CD1c-positive myeloid dendritic cell (primary cell): ENCODE measurements at regions not wholly inside any gene's neighbourhood (a gene's known extent, or its start where the extent isn't known, plus 50 kb on each side); places are given as distances from the start of the nearest gene placed in this dataset.
A peak's percentile ranks its signal among the peaks of the same experiment; 100 is the strongest.

Experiments used
- DNase-seq: peaks from one replicate; pipeline ENCODE4 v3.0.0-alpha.2; 2016; ENCODE audit errors: extremely low spot score

DNA sequence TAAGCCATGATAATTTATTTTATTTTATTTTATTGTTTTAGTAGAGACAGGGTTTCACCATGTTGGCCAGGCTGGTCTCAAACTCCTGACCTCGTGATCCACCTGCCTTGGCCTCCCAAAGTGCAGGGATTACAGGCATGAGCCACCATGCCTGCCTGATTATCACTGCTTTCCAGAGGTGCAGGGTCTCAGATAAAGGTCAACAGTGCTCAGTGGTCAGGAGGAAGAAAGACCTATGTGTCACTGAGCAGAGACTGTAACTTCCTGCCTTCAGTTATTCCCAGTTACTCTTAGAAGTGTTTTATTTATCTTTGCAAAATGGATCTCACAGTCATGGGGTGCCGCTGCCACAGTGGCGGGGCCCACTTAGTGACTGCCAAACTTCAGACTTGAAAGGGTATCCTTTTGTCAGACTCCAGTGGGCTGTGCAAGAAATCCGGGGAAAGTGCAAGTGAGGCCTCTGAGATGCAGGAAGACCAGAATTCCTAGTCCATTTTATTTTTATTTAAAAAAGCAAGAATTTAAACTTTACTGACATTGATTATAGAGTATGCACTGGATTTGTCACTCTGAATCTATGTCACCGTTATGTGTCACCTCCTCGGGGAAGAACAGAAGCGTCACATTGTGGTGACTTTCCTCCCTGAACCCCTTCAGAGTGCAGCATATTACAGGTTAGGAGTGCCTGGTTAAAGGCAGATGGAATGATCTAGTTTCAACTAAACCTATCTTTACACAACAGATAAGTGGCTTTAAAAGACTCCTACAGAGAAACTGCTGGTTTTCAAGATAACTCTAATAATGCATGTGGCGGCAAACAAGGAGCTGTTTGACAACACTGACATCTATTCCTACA is 59.1 kb upstream of the BICD1 start:
- DNase-seq: no peak

DNA sequence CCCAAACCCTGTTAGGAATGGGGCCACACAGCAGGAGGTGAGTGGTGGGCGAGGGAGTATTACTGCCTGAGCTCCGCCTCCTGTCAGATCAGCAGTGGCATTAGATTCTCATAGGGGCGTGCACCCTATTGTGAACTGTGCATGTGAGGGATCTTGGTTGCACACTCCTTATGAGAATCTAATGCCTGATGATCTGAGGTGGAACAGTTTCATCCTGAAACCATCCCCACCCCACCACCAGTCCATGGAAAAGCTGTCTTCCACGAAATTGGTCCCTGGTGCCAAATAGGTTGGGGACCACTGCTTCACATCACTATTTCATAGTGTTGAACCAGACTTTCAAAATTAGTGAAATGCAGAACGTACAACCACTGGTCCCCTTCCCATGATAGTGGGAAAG is 57.9 kb upstream of the BICD1 start:
- no peak for DNase-seq

DNA sequence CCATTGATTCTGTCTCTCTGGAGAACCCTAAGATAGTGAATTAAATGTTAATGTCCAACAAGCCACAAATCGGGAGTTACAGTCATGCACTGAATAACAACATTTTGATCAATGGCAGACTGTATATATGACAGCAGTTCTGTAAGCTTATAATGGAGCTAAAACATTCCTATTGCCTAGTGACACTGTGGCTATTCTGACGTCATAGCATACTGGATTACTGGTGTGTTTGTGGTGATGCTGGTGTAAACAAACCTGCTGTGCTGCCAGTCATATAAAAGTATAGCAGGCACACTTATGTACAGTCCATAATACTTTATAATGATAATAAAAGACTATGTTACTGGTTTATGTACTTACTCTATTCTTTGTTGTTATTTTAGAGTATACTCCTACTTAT is 56.7 kb upstream of the BICD1 start:
- no peak for DNase-seq

DNA sequence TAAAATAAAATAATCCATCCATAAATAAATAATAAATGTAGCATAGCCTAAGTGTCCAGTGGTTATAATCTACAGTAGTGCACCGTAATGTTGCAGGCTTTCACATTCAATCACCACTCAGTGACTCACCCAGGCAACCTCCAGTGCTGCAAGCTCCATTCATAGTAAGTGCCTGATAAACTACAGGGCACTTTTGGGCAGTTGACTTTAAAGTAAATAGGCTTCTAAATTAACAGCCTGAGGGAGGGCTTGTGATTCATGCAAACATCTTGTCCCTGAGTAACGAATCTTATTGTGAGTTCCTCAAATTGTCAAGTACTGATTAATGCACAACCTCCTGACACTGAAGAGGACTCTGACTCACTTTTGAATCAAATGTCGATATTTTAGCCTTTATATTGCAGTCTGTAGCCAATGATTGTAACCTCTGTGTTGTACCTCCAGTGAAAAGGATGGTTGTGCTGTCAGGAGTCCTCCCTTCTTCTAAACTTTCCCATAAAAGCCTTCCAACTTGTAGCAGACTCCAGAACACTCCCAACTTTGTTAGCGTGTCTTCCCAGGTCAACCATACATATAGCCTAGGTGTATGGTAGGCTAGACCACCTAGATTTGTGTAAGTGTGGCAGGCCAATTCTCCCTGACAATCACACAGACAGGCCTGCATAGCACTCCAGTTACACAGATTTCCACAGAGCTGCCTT is 55.0 kb upstream of the BICD1 start:
- DNase-seq: peak; percentile 33

DNA sequence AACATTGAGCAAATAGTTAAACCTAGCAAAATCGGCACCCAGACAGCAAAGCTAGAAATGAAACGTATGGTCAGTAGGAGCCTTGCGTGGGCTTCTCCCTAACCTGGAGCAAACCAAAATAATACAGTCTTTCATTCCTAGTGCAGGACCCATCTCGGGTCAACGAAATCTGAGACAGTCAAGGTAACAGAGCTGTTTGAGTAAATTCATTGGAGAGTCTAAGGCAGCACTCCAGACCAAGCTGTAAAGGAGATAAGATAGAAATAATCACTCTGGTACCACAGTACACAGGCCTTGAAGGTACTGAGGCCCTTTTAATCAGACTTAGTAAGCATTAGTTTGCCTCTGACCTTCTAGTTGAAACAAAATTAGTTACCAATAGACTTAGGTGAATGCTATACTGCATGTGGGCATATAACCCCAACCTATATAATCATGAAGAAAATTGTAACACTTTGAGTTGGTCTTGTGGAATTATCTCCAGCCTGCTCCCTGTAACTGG is 54.4 kb upstream of the BICD1 start:
- no peak for DNase-seq

DNA sequence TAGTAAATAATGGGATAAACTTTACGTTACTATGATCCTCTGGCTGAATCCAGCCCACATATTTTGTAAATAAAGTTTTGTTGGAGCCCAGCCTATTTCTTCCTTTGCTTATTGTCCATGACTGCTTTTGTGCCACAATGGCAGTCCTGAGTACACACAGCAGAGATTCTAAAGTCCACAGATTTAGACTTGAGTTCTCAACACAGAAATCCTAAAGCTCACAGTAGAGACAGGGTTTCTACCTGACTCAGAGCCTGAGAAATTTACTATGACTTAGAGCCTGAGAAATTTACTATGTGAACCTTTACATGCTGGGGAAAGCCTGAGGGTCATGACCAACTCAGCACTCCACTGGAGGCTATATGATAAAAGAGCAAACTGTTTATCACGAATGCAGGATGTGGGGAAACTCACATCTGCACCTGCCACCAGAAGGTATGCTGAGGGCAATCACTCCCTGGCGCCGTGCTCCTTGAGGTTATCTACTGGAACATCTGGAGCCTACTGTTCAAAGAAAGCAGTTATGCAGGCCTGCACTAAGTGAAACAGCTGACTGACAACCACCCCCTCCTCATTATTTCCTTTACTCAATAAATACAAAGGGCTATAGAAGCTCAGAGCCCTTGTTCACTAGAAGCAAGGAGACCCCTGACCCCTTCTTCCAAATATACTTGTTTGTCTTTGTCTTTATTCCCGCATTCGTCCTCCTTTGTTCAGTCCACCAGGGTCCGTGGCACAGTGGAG is 52.6 kb upstream of the BICD1 start:
- no peak for DNase-seq
